ENCODE measurements at regions not wholly inside any gene's neighbourhood (a gene's known extent, or its start where the extent isn't known, plus 50 kb on each side); places are given as distances from the start of the nearest gene placed in this dataset.
A peak's percentile ranks its signal among the peaks of the same experiment; 100 is the strongest.

DNA sequence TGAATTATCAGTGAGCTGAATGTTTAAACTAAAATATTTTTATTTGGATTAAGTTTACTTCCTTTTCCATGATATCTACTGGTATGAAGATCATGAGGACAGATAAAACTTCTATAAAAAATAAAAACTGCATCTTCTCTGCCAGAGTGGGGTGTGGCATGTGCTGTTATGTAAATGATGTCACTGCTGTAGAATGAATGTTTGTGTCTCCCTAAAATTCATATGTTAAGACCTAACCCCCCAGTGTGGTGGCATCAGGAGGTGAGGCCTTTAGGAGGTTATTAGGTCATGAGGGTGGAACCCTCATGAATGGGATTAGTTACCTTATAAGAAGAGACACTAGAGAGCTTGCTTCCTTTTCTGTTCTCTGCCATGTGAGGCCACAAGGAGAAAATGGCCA lies 178.7 kb upstream of the DPH6 start:
- DNase-seq (ENCODE audit: low read depth in 3 of 3, low spot score in 1 of 3), result no peak

DNA sequence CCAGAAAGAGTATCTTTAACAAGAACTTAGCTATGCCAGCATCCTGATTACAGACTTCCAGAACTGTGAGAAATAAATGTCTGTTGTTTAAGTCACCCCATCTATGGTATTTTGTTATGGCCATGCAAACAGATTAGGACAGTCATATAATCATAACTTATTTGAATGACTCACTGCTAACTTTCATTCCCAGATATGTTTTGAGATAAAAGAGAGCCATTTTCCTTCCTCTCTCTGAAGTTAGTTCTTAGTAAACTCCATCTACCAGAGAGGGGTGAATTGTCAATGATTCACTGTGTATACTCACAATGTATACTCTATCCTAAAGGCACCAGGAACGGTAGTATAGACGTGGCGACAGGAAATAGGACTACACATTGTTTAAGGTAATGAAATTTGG lies 179.4 kb upstream of the DPH6 start:
- no peak for DNase-seq (ENCODE audit: low read depth in 3 of 3, low spot score in 1 of 3)

GRCh38 chr15:35727627-35728026 lies 181.7 kb upstream of the DPH6 start:
- DNase-seq (ENCODE audit: low read depth in 3 of 3, low spot score in 1 of 3), result no peak

GRCh38 chr15:35728219-35728940 lies 182.4 kb upstream of the DPH6 start:
- DNase-seq (ENCODE audit: low read depth in 3 of 3, low spot score in 1 of 3), result no peak

DNA sequence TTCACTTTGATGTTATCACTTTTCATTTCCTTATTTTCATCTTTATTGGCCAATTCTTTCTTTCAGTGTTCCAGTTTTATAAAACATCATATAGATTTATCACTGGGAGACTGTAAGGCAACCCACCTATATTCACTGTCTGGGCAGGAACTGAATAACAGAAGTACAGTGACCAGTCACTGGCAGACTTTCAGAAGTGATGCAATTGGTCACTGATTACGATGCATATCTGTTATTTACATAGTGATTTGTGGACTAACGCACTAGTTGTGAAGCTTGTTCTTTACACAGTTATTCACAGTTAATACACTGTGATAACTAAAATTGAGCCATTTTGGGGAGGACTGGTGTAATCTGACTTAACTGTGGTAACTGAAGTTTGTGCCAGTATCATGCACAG lies 190.2 kb upstream of the DPH6 start:
- no peak for DNase-seq (ENCODE audit: low read depth in 3 of 3, low spot score in 1 of 3)

DNA sequence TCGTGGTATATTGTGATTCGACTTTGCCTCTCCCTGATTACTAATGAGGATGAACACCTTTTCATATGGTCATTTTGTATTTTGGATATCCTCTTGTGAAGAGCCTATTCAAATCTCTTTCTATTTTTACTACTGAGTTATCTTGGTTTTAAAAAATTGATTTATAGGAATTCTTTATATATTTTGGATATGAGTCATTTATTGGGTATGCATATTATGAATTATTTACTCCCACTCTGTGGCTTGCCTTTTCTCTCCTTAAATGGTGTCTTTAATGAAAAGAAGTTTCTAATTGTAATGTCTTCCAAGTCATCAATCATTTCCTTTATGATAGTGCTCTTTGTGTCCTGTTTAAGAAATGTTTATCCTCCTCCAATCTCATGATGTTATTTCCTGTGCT lies 191.5 kb upstream of the DPH6 start:
- no peak for DNase-seq (ENCODE audit: low read depth in 3 of 3, low spot score in 1 of 3)

DNA sequence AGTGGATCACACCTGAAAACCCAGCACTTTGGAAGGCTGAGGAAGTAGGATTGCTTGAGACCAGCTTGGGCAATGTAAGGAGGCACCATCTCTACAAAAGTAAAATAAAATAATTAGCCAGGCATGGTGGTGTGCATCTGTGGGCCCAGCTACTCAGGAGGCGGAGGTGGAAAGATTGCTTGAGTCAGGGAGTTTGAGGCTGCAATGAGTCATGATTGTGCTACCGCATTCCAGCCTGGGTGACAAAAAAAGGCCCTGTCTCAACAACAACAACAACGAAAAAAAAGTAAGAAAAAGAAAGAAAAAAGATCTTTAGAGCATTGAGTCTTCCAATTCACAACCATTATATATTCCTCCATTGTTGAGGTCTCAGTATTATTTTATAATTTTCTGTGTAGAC lies 192.4 kb upstream of the DPH6 start:
- DNase-seq (ENCODE audit: low read depth in 3 of 3, low spot score in 1 of 3), result no peak

- no peak for DNase-seq (ENCODE audit: low read depth in 3 of 3, low spot score in 1 of 3)
These were observed 194.8 kb upstream of the DPH6 start for GRCh38 chr15:35740761-35741160.

GRCh38 chr15:35741395-35741794 lies 195.4 kb upstream of the DPH6 start:
- DNase-seq (ENCODE audit: low read depth in 3 of 3, low spot score in 1 of 3), result no peak

- no peak for DNase-seq (ENCODE audit: low read depth in 3 of 3, low spot score in 1 of 3)
These were observed 195.9 kb upstream of the DPH6 start for GRCh38 chr15:35741881-35742280.

DNA sequence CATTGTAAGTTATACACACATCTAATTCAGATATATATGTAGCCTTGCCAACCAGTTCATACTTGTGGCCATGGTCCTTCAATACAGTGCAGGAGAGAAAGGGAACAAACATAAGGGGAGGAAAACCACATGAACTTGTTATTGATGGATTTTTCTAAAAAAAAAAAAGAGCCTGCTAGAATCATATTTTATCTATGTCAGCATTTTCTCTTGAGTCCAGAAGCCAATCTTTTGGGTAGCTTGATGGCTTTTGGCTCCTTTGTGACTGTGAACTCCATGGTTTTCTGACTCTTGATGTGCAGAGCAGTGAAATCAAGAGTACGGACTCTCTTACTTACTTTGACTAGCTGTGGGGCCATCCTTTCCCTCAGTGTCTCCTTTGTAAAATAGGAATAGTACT lies 197.4 kb upstream of the DPH6 start:
- no peak for DNase-seq (ENCODE audit: low read depth in 3 of 3, low spot score in 1 of 3)

DNA sequence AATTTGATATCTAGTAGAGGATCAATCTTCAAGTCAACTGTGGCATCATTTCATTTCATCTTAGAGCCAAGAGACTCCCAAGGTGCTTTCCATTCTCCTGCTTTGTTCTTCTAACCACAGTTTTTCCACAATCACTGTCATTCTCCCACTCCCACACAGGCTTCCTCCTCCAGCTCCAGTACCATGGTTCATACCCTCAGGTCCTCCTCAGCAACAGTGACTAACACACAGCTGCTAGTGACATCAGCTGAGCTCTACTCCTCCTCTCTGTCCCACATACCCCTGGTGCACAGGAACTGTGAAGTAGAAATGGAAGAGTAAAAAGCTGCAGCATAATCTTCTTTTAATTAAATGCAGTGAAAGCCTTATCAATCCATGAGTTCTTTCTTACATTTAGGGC lies 200.2 kb upstream of the DPH6 start:
- no peak for DNase-seq (ENCODE audit: low read depth in 3 of 3, low spot score in 1 of 3)

GRCh38 chr15:35748105-35748504 lies 202.1 kb upstream of the DPH6 start:
- DNase-seq (ENCODE audit: low read depth in 3 of 3, low spot score in 1 of 3), result no peak

- no peak for DNase-seq (ENCODE audit: low read depth in 3 of 3, low spot score in 1 of 3)
These were observed 204.1 kb upstream of the DPH6 start for GRCh38 chr15:35750051-35750450.

- peak in 1 of 3 donors; percentile 6 for DNase-seq (ENCODE audit: low read depth in 3 of 3, low spot score in 1 of 3)
These were observed 205.6 kb upstream of the DPH6 start for GRCh38 chr15:35751413-35752133.

DNA sequence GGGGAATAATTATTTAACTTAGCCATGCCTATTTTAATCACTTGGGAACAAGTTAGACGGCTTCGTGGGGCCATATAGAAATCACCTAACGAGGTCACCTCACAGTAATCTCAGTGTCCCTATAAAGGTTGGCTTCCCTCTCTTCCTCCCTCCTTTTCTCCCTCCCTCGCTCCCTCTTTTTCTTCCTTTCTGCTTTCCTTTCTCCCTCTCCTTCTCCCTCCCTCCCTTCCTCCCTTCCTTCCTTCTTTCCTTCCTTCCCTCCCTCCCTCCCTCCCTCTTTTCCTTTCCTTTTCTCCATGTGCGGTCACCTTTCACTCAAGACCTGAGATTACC lies 206.1 kb upstream of the DPH6 start:
- no peak for DNase-seq (ENCODE audit: low read depth in 3 of 3, low spot score in 1 of 3)

DNA sequence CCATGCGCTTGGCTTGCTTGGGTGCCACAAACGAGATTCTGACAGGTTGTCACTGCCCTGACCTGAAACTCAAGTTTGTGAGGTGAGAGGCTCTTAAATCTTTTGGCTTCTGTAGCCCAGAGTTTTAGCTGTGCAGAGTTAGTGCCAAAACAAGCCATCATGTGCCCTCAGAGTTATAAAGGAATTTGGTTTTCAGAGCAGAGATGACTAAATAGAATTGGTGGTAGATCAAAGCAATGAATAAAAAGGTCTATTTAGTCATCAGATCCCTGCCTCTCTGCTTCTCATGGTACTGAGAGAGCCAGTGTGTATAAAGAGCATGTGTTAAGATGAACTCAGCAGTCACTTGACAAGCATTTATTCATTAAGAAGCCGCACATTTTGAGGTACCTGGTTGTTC lies 207.5 kb upstream of the DPH6 start:
- DNase-seq (ENCODE audit: low read depth in 3 of 3, low spot score in 1 of 3), result no peak

GRCh38 chr15:35755237-35755802 lies 209.4 kb upstream of the DPH6 start:
- no peak for DNase-seq (ENCODE audit: low read depth in 3 of 3, low spot score in 1 of 3)

- DNase-seq (ENCODE audit: low read depth in 3 of 3, low spot score in 1 of 3), result no peak
These were observed 210.7 kb upstream of the DPH6 start for GRCh38 chr15:35756623-35757022.

GRCh38 chr15:35757361-35757760 lies 211.4 kb upstream of the DPH6 start:
- DNase-seq (ENCODE audit: low read depth in 3 of 3, low spot score in 1 of 3), result no peak

GRCh38 chr15:35757765-35758164 lies 211.8 kb upstream of the DPH6 start:
- no peak for DNase-seq (ENCODE audit: low read depth in 3 of 3, low spot score in 1 of 3)

DNA sequence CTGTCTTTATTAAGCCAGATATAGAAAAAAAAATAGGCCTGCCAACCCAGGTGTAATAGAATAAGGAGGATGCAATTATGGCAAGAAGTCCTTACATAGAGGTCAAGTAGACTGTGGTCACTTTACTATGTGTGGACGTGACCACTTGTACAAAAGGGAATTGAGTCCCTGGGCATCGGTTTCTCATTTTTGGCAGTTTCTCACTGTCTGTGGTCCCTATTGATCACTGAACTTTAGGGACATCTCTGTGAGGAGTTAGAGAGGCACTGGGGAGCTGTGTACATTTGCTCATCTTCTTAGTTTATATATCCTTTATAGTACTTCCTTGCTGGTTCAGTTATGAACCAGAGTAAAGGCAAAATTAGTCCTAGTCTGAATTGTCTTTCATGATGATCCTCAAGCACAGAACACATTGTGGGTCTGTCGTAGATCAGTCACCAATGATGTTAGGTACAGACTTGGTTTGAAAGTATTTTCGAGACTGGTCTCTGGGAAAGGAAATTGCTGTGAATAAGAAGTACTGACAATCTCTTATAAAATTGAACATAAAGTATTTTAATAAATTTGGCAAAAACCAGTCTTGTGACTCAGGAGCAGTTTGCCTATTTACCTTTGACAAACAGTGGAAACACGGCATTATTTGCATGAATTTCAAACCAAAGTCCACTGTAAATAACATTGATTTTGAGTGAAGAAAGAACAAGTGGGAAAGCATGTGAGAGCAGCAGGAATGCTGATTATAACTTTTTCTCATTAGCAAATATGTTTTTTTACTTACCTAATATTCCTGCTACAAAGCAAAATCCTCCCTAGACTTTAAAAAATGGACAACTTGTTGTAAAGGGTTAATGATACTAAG lies 218.9 kb upstream of the DPH6 start:
- DNase-seq (ENCODE audit: low read depth in 3 of 3, low spot score in 1 of 3), result no peak
